IMR-90 (cell line): ENCODE measurements at regions not wholly inside any gene's neighbourhood (a gene's known extent, or its start where the extent isn't known, plus 50 kb on each side); places are given as distances from the start of the nearest gene placed in this dataset.

Experiments
- ATAC-seq: fragments of 200-7000 bp; cut with Tn5 transposase; 2 replicates; pipeline ENCODE4 v1.9.1; 2020; ENCODE audit warnings: low read depth, mild to moderate bottlenecking, moderate library complexity
- BruUV-seq: library from RNA; stranded (reverse); fragments of 400-500 nt; replicated peaks from 2 replicates; lab custom pipeline; 2021; lab: Mats Ljungman, UMichigan
- CTCF ChIA-PET: fragments of 300-600 bp; formaldehyde crosslinking; extraction: SDS; loops from one replicate; lab custom pipeline; 2021; ENCODE audit warnings: antibody characterized with exemption; lab: Yijun Ruan, JAX
- POLR2A ChIA-PET: fragments of 300-600 bp; sonication (Branson Sonifier 250); formaldehyde crosslinking; loops from one replicate; lab custom pipeline; 2022; ENCODE audit warnings: antibody characterized with exemption; ENCODE audit not compliant: unreplicated experiment; lab: Charles Lee
- DNase-seq: peaks from one replicate; pipeline ENCODE4 v3.0.0; 2013
- H2AFZ ChIP-seq: replicated peaks from 2 replicates; pipeline ENCODE3; 2013; ENCODE audit warnings: low read length, mild to moderate bottlenecking; ENCODE audit not compliant: poor library complexity
- H2AK5ac ChIP-seq: 2 replicates; pipeline ENCODE4 v1.6.1; 2013; ENCODE audit warnings: low read depth, low read length, inconsistent platforms
- H2AK9ac ChIP-seq: replicated peaks from 2 replicates; pipeline ENCODE3; 2013; ENCODE audit warnings: mild to moderate bottlenecking, low read depth, low read length, moderate library complexity; ENCODE audit not compliant: poor library complexity
- H2BK120ac ChIP-seq: 2 replicates; pipeline ENCODE4 v1.6.1; 2013; ENCODE audit warnings: low read depth, low read length, inconsistent platforms
- H2BK15ac ChIP-seq: 3 replicates; pipeline ENCODE4 v1.6.1; 2013; ENCODE audit warnings: low read depth, low read length, inconsistent platforms
- H2BK20ac ChIP-seq: 2 replicates; pipeline ENCODE4 v1.6.1; 2013; ENCODE audit warnings: low read depth, mild to moderate bottlenecking, inconsistent platforms, low read length, moderate library complexity
- H2BK5ac ChIP-seq: 2 replicates; pipeline ENCODE4 v1.6.1; 2013; ENCODE audit warnings: mild to moderate bottlenecking, low read depth, low read length, inconsistent platforms; ENCODE audit not compliant: poor library complexity, severe bottlenecking
- H3K14ac ChIP-seq: replicated peaks from 2 replicates; pipeline ENCODE4 v1.6.1; 2013; ENCODE audit warnings: low read depth, low read length, inconsistent platforms
- H3K18ac ChIP-seq: 2 replicates; pipeline ENCODE4 v1.6.1; 2013; ENCODE audit warnings: low read depth, low read length, control low read depth
- H3K23ac ChIP-seq: 2 replicates; pipeline ENCODE4 v1.6.1; 2013; ENCODE audit warnings: low read depth, low read length, inconsistent platforms
- H3K27ac ChIP-seq: 2 replicates; pipeline ENCODE4 v1.5.1; 2013; ENCODE audit warnings: mild to moderate bottlenecking, control low read depth, low read length; ENCODE audit not compliant: insufficient read depth
- H3K27me3 ChIP-seq: 2 replicates; pipeline ENCODE4 v1.6.1; 2013; ENCODE audit warnings: low read length; ENCODE audit not compliant: control insufficient read depth, insufficient read depth
- H3K36me3 ChIP-seq: 2 replicates; pipeline ENCODE4 v1.6.1; 2013; ENCODE audit warnings: low read length, mixed read lengths; ENCODE audit not compliant: control insufficient read depth, insufficient read depth
- H3K4ac ChIP-seq: 2 replicates; pipeline ENCODE4 v1.6.1; 2013; ENCODE audit warnings: low read depth, low read length, inconsistent platforms
- H3K4me1 ChIP-seq: 2 replicates; pipeline ENCODE4 v1.6.1; 2013; ENCODE audit warnings: low read length, mixed read lengths; ENCODE audit not compliant: control insufficient read depth, insufficient read depth
- H3K4me2 ChIP-seq: 2 replicates; pipeline ENCODE4 v1.6.1; 2013; ENCODE audit warnings: low read depth, mild to moderate bottlenecking, control low read depth, low read length, moderate library complexity
- H3K4me3 ChIP-seq: 2 replicates; pipeline ENCODE4 v1.5.1; 2013; ENCODE audit warnings: low read depth, mild to moderate bottlenecking, control low read depth, low read length, moderate library complexity; ENCODE audit not compliant: insufficient read depth
- H3K56ac ChIP-seq: 2 replicates; pipeline ENCODE4 v1.6.1; 2013; ENCODE audit warnings: low read length, inconsistent platforms; ENCODE audit not compliant: insufficient read depth; ENCODE audit errors: extremely low read depth
- H3K79me1 ChIP-seq, 2 experiments: 2 replicates each; pipeline ENCODE4 v1.6.1; 2013; ENCODE audit warnings: low read length in 2 of 2, inconsistent platforms in 1 of 2, low read depth in 1 of 2
- H3K9ac ChIP-seq: 2 replicates; pipeline ENCODE4 v1.6.1; 2013; ENCODE audit warnings: low read depth, low read length, control low read depth
- H3K9me1 ChIP-seq: 2 replicates; pipeline ENCODE4 v1.6.1; 2013; ENCODE audit warnings: low read length, inconsistent platforms; ENCODE audit not compliant: insufficient read depth
- H3K9me3 ChIP-seq: 2 replicates; pipeline ENCODE4 v1.6.1; 2013; ENCODE audit warnings: low read length; ENCODE audit not compliant: control insufficient read depth, insufficient read depth
- H4K20me1 ChIP-seq: 2 replicates; pipeline ENCODE4 v1.6.1; 2013; ENCODE audit warnings: low read length, inconsistent platforms; ENCODE audit not compliant: insufficient read depth
- H4K5ac ChIP-seq: 2 replicates; pipeline ENCODE4 v1.6.1; 2013; ENCODE audit warnings: mild to moderate bottlenecking, low read depth, low read length, control low read depth
- H4K8ac ChIP-seq, 2 experiments: 2 replicates each; pipeline ENCODE4 v1.6.1; 2013; ENCODE audit warnings: low read depth in 2 of 2, low read length in 2 of 2, control low read depth in 1 of 2, inconsistent platforms in 1 of 2
- H4K91ac ChIP-seq: 2 replicates; pipeline ENCODE4 v1.6.1; 2013; ENCODE audit warnings: low read depth, low read length, inconsistent platforms; ENCODE audit not compliant: insufficient read depth
- BHLHE40 ChIP-seq: fragments of 150-350 bp; IDR thresholded peaks from 2 replicates; pipeline ENCODE4 v1.6.1; 2016; ENCODE audit warnings: mild to moderate bottlenecking, low read depth, low read length
- CEBPB ChIP-seq: IDR thresholded peaks from 2 replicates; pipeline ENCODE4 v1.6.1; 2012; ENCODE audit warnings: low read depth, low read length, improper control_type of control experiment
- CHD1 ChIP-seq: IDR thresholded peaks from 2 replicates; pipeline ENCODE4 v1.6.1; 2012; ENCODE audit warnings: low read depth, low read length, improper control_type of control experiment
- FOS ChIP-seq: fragments of 150-350 bp; IDR thresholded peaks from 2 replicates; pipeline ENCODE4 v1.6.1; 2016; ENCODE audit warnings: low read depth, low read length
- MAFK ChIP-seq: IDR thresholded peaks from 2 replicates; pipeline ENCODE4 v1.6.1; 2012; ENCODE audit warnings: low read depth, low read length, improper control_type of control experiment
- MAZ ChIP-seq: IDR thresholded peaks from 2 replicates; pipeline ENCODE4 v1.6.1; 2012; ENCODE audit warnings: low read depth, mild to moderate bottlenecking, low read length, improper control_type of control experiment, moderate library complexity, borderline replicate concordance
- MXI1 ChIP-seq: IDR thresholded peaks from 2 replicates; pipeline ENCODE4 v1.6.1; 2012; ENCODE audit warnings: low read depth, mild to moderate bottlenecking, low read length, moderate library complexity, borderline replicate concordance
- NFE2L2 ChIP-seq: fragments of 150-350 bp; IDR thresholded peaks from 2 replicates; pipeline ENCODE4 v1.6.1; 2016; ENCODE audit warnings: low read depth, mild to moderate bottlenecking, low read length
- POLR2A ChIP-seq: IDR thresholded peaks from 2 replicates; pipeline ENCODE4 v1.6.1; 2012; ENCODE audit warnings: mild to moderate bottlenecking, low read depth, low read length
- RAD21 ChIP-seq: IDR thresholded peaks from 2 replicates; pipeline ENCODE4 v1.6.1; 2012; ENCODE audit warnings: low read length, improper control_type of control experiment
- RCOR1 ChIP-seq: IDR thresholded peaks from 2 replicates; pipeline ENCODE4 v1.6.1; 2012; ENCODE audit warnings: mild to moderate bottlenecking, low read length, improper control_type of control experiment; ENCODE audit not compliant: insufficient replicate concordance
- RFX5 ChIP-seq: IDR thresholded peaks from 2 replicates; pipeline ENCODE4 v1.8.0; 2012; ENCODE audit warnings: low read depth, mild to moderate bottlenecking, low read length, moderate library complexity
- SMC3 ChIP-seq: fragments of 150-350 bp; IDR thresholded peaks from 2 replicates; pipeline ENCODE4 v1.6.1; 2016; ENCODE audit warnings: low read depth, mild to moderate bottlenecking, antibody characterized with exemption, low read length, moderate library complexity
- WGBS, 2 experiments: methylation state at CpG; one replicate each; pipeline versions ENCODE4 v1.1.5 to v1.1.7; 2013; ENCODE audit warnings: missing lambda C conversion rate in 2 of 2; ENCODE audit not compliant: insufficient read length in 1 of 2; ENCODE audit errors: extremely low coverage in 2 of 2; 5-methylcytosine and 5-hydroxymethylcytosine counted together
- dilution Hi-C: fragments of 300-500 bp; cut with HindIII; formaldehyde crosslinking; loops from one replicate; pipeline ENCODE4 v1.14.3; 2018; ENCODE audit warnings: low sequenced_read_pairs; ENCODE audit not compliant: unreplicated experiment
- in situ Hi-C: fragments of 300-500 bp; cut with MboI; formaldehyde crosslinking; loops from 3 replicates; pipeline ENCODE4 v1.14.3; 2019; ENCODE audit warnings: low sequenced_read_pairs, inconsistent platforms, mixed read lengths
- intact Hi-C: fragments of 100-400 bp; cut with micrococcal nuclease; formaldehyde crosslinking; loops from 2 replicates; pipeline ENCODE4 v1.10.0; 2022
- TF ChIP-seq, protein P1 (sequence below): fragments of 150-350 bp; IDR thresholded peaks from 2 replicates; pipeline ENCODE4 v1.6.1; 2017; ENCODE audit warnings: mild to moderate bottlenecking, antibody characterized with exemption, low read length, low read depth
- TF ChIP-seq, protein P2 (sequence below): conservative IDR thresholded peaks from 2 replicates; pipeline ENCODE4 v1.5.1; 2012; ENCODE audit warnings: mild to moderate bottlenecking, low read depth, low read length, improper control_type of control experiment
- TF ChIP-seq, protein P3 (sequence below): fragments of 150-350 bp; IDR thresholded peaks from 2 replicates; pipeline ENCODE4 v1.6.1; 2016; ENCODE audit warnings: low read depth, mild to moderate bottlenecking, low read length, moderate library complexity, borderline replicate concordance

DNA sequence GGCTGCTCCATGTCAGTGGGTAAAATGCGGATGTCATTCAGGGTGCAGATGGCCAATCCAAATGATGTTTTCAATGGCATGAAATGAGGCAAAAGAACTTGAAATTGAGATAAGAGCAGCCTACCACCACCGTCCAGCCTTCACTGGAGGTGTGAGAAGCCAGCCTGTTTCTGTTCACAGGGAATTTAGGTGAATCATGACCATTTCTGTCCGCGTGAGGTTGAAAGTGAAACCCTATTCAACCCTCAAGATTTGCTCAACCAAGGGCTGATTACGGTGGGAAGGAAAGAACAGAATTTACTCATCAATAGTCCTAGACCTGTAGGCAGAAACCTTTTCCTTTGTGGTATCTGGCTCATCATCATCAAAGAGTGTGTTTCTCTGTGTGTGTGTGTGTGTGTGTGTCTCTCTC is 370.7 kb downstream of the COG6 start:
- Histone ChIP-seq H3K4me2 (no peak overlapping the region), H3K4ac (no peak overlapping the region), H3K56ac (no peak overlapping the region), H3K27ac (no peak overlapping the region), H3K4me1 (no peaks in the 10 kb centered on the region), H3K4me3 (no peak overlapping the region), H4K5ac (no peak overlapping the region), H2BK20ac (no peak overlapping the region), H2BK120ac (no peak overlapping the region), H3K79me1 (no peaks in the 10 kb centered on the region), H2AK5ac (no peak overlapping the region), H3K9me3 (no peaks in the 10 kb centered on the region), H4K20me1 (no peaks in the 10 kb centered on the region), H2BK15ac (no peak overlapping the region), H4K91ac (no peak overlapping the region), H3K27me3 (no peaks in the 10 kb centered on the region), H3K14ac (no peak overlapping the region), H4K8ac (no peak overlapping the region), H3K23ac (no peak overlapping the region), H3K18ac (no peak overlapping the region), H2BK5ac (no peak overlapping the region), H3K9me1 (no peaks in the 10 kb centered on the region), H3K36me3 (no peaks in the 10 kb centered on the region), H2AFZ (no peak overlapping the region), H3K9ac (no peak overlapping the region), H2AK9ac (no peak overlapping the region)
- DNase-seq = peak; percentile 11
- in situ Hi-C loops (no loop called here), intact Hi-C loops (no loop called here), dilution Hi-C loops (no loop called here)
- BruUV-seq = no TSS peak
- ChIA-PET POLR2A (no interaction called here), CTCF (no interaction called here)
- no CpG with 5 or more reads among the region's 5 CpGs for WGBS, 2 experiments
- no peak for ATAC-seq
- TF ChIP-seq RFX5 = no peak
- no peak for TF ChIP-seq CEBPB
- no peak for TF ChIP-seq NFE2L2
- no peak for TF ChIP-seq RAD21
- no peak for TF ChIP-seq SMC3
- TF ChIP-seq, protein P1, sequence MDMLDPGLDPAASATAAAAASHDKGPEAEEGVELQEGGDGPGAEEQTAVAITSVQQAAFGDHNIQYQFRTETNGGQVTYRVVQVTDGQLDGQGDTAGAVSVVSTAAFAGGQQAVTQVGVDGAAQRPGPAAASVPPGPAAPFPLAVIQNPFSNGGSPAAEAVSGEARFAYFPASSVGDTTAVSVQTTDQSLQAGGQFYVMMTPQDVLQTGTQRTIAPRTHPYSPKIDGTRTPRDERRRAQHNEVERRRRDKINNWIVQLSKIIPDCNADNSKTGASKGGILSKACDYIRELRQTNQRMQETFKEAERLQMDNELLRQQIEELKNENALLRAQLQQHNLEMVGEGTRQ = no peak
- TF ChIP-seq FOS = no peak
- TF ChIP-seq CHD1 = no peak
- TF ChIP-seq, protein P2, sequence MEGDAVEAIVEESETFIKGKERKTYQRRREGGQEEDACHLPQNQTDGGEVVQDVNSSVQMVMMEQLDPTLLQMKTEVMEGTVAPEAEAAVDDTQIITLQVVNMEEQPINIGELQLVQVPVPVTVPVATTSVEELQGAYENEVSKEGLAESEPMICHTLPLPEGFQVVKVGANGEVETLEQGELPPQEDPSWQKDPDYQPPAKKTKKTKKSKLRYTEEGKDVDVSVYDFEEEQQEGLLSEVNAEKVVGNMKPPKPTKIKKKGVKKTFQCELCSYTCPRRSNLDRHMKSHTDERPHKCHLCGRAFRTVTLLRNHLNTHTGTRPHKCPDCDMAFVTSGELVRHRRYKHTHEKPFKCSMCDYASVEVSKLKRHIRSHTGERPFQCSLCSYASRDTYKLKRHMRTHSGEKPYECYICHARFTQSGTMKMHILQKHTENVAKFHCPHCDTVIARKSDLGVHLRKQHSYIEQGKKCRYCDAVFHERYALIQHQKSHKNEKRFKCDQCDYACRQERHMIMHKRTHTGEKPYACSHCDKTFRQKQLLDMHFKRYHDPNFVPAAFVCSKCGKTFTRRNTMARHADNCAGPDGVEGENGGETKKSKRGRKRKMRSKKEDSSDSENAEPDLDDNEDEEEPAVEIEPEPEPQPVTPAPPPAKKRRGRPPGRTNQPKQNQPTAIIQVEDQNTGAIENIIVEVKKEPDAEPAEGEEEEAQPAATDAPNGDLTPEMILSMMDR = no peak
- TF ChIP-seq RCOR1 = no peak
- no peak for TF ChIP-seq MAFK
- TF ChIP-seq POLR2A = no peak
- TF ChIP-seq MAZ = no peak
- no peak for TF ChIP-seq MXI1
- TF ChIP-seq, protein P3, sequence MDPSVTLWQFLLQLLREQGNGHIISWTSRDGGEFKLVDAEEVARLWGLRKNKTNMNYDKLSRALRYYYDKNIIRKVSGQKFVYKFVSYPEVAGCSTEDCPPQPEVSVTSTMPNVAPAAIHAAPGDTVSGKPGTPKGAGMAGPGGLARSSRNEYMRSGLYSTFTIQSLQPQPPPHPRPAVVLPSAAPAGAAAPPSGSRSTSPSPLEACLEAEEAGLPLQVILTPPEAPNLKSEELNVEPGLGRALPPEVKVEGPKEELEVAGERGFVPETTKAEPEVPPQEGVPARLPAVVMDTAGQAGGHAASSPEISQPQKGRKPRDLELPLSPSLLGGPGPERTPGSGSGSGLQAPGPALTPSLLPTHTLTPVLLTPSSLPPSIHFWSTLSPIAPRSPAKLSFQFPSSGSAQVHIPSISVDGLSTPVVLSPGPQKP = no peak
- TF ChIP-seq BHLHE40 = no peak
